Naive thymus-derived CD8-positive, alpha-beta T cell (primary cell): ENCODE measurements at regions not wholly inside any gene's neighbourhood (a gene's known extent, or its start where the extent isn't known, plus 50 kb on each side); places are given as distances from the start of the nearest gene placed in this dataset.
"Not testable (repeated sequence)": the region's sequence is repeated elsewhere in the genome, so short reads cannot be mapped to it uniquely, and the experiment has no call there.

Experiments used
- ATAC-seq, 2 donors: fragments of 150-1000 bp; cut with Tn5 transposase in 1 of 2; sonication (Bioruptor Pico), chemical (Tn5 transposase) in 1 of 2; 1 replicate in 1 of 2; 2 replicates in 1 of 2; pipeline ENCODE4 v1.10.0; 2021; ENCODE audit warnings: mild to moderate bottlenecking in 2 of 2, moderate library complexity in 2 of 2
- POLR2A ChIA-PET: fragments of 350-600 bp; sonication (Branson Sonifier 250); formaldehyde crosslinking; loops from one replicate; lab custom pipeline; 2021; ENCODE audit warnings: antibody characterized with exemption; lab: Charles Lee
- DNase-seq, 10 donors: peaks; one replicate each; pipeline versions ENCODE4 v3.0.0 to v3.0.0-alpha.2; 2020 to 2022
- H3K27ac Mint-ChIP-seq, 10 donors: one replicate each; pipeline ENCODE4 v1.8.0; 2020 to 2022; ENCODE audit warnings: mild to moderate bottlenecking in 10 of 10, mixed read lengths in 10 of 10, moderate library complexity in 4 of 10, inconsistent platforms in 1 of 10
- H3K27me3 Mint-ChIP-seq, 5 donors: one replicate each; pipeline ENCODE4 v1.8.0; 2021 to 2022; ENCODE audit warnings: mixed read lengths in 5 of 5
- H3K36me3 Mint-ChIP-seq, 3 donors: one replicate each; pipeline ENCODE4 v1.8.0; 2020 to 2022; ENCODE audit warnings: mixed read lengths in 3 of 3, mild to moderate bottlenecking in 2 of 3, inconsistent platforms in 1 of 3
- H3K4me1 Mint-ChIP-seq, 4 donors: one replicate each; pipeline ENCODE4 v1.8.0; 2021 to 2022; ENCODE audit warnings: mixed read lengths in 4 of 4
- H3K4me3 Mint-ChIP-seq, 10 donors: one replicate each; pipeline ENCODE4 v1.8.0; 2020 to 2022; ENCODE audit warnings: mild to moderate bottlenecking in 10 of 10, mixed read lengths in 10 of 10, moderate library complexity in 6 of 10, inconsistent platforms in 1 of 10
- H3K9me3 Mint-ChIP-seq, 9 donors: one replicate each; pipeline ENCODE4 v1.8.0; 2020 to 2022; ENCODE audit warnings: mixed read lengths in 9 of 9, mild to moderate bottlenecking in 3 of 9, inconsistent platforms in 1 of 9, moderate library complexity in 1 of 9

DNA sequence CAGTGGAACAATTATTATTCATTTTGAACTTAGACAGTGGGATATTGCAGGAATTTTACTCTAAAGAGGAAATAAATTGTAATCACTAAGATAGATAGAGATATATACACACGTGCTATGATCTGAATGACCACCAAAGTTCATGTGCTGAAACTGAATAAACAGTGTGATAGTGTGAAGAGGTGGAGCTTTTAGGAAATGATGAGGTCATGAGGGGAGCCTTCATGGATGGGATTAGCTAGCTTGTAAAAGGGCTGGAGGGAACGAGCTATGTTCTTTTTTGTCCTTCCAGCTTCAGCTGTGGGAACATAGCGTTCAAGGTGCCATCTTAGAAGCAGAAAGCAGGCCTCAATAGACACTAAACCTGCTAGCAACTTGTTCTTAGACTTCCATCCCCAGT is 191.5 kb upstream of the LRIG3 start:
- no peak for DNase-seq
- H3K9me3 Mint-ChIP-seq: no peaks in the 10 kb centered on the region
- H3K36me3 Mint-ChIP-seq: no peaks in the 10 kb centered on the region
- POLR2A ChIA-PET: no interaction called here
- peaks cover 0 to 2% (median 0%) of the 10 kb centered on the region in 5 donors for H3K27me3 Mint-ChIP-seq
- no peak overlapping the region for H3K27ac Mint-ChIP-seq
- no peak for ATAC-seq
- H3K4me3 Mint-ChIP-seq: no peak overlapping the region
- no peaks in the 10 kb centered on the region for H3K4me1 Mint-ChIP-seq

DNA sequence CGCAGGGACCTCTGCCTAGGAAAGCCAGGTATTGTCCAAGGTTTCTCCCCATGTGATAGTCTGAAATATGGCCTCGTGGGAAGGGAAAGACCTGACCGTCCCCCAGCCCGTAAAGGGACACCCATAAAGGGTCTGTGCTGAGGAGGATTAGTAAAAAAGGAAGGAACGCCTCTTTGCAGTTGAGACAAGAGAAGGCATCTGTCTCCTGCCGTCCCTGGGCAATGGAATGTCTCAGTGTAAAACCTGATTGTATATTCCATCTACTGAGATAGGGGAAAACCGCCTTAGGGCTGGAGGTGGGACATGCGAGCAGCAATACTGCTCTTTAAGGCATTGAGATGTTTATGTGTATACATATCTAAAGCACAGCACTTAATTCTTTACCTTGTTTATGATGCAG is 188.2 kb upstream of the LRIG3 start:
- ATAC-seq, H3K27me3 Mint-ChIP-seq, DNase-seq, H3K9me3 Mint-ChIP-seq, H3K4me3 Mint-ChIP-seq, POLR2A ChIA-PET, H3K36me3 Mint-ChIP-seq, H3K4me1 Mint-ChIP-seq: not testable (repeated sequence)
- H3K27ac Mint-ChIP-seq: peak overlapping the region in 1 of 10 donors; percentile 32

DNA sequence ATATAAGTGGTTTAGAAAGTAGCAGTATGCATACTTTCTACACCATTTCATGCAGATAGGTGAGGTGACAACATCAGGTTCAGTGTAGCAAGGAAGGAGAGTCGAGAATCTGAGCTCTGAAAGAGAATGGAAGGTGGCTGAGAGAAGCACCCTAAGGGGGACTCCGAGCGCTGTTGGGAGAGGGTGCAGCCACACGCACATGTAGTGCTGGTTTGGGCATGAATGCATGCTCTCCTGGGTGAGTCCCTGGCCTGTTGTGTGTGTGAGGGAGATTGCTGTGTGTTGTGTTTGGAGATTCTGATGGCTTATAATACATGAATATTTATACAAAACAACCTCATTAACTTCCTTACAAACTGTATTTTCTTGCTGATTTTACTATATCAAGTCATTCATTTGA is 180.3 kb upstream of the LRIG3 start:
- POLR2A ChIA-PET: no interaction called here
- Mint-ChIP-seq H3K27ac (no peak overlapping the region), H3K9me3 (peaks cover 0 to 6% (median 0%) of the 10 kb centered on the region in 9 donors), H3K4me1 (no peaks in the 10 kb centered on the region), H3K27me3 (no peaks in the 10 kb centered on the region), H3K36me3 (no peaks in the 10 kb centered on the region), H3K4me3 (no peak overlapping the region)
- no peak for DNase-seq
- ATAC-seq: no peak

DNA sequence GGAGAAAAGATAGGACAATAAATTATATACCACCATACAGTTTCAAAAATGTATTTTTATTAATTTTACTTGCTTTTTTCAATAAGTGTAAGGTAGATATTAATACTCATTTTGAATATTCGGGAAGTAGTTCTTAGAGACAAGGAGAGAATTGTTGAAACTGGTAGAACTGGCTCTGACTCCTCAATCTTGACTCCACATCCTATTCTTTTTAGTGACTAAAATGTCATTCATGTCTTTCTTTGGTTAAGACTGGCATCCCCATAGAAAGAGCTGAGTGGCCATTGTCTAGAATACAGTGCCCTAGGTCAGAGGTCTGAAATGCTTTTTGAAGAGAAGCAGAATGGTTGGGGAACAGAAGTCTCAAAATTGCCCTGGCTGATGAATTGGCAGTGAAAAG is 177.6 kb upstream of the LRIG3 start:
- POLR2A ChIA-PET: no interaction called here
- H3K9me3 Mint-ChIP-seq: peaks cover 0 to 6% (median 0%) of the 10 kb centered on the region in 9 donors
- no peak for ATAC-seq
- no peak overlapping the region for H3K27ac Mint-ChIP-seq
- peaks cover 0 to 10% (median 4%) of the 10 kb centered on the region in 5 donors for H3K27me3 Mint-ChIP-seq
- no peak for DNase-seq
- H3K36me3 Mint-ChIP-seq: no peaks in the 10 kb centered on the region
- H3K4me1 Mint-ChIP-seq: no peaks in the 10 kb centered on the region
- H3K4me3 Mint-ChIP-seq: no peak overlapping the region

DNA sequence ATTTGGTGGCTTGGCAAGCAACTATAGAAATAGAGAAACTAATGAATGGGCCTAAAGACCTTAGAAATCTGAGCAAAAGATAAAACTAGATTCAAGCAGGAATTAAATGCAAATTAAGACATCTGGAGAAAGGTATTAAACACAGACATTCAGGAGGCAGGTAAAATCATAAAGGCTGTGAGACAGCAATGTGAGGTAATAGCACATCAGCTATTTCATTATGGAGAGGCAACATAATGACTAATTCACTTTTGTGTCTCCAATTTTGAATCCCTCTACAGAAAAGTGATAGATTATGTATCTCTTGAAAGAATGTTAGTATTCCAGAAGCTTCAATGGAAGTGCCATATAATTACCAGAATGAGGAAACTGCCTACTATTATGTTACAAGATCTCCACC is 175.9 kb upstream of the LRIG3 start:
- DNase-seq (no peak), ATAC-seq (no peak)
- peaks cover 0 to 10% (median 4%) of the 10 kb centered on the region in 5 donors for H3K27me3 Mint-ChIP-seq
- H3K4me3 Mint-ChIP-seq: no peak overlapping the region
- no peak overlapping the region for H3K27ac Mint-ChIP-seq
- no peaks in the 10 kb centered on the region for H3K36me3 Mint-ChIP-seq
- H3K4me1 Mint-ChIP-seq: no peaks in the 10 kb centered on the region
- peaks cover 0 to 2% (median 0%) of the 10 kb centered on the region in 9 donors for H3K9me3 Mint-ChIP-seq
- POLR2A ChIA-PET: no interaction called here

DNA sequence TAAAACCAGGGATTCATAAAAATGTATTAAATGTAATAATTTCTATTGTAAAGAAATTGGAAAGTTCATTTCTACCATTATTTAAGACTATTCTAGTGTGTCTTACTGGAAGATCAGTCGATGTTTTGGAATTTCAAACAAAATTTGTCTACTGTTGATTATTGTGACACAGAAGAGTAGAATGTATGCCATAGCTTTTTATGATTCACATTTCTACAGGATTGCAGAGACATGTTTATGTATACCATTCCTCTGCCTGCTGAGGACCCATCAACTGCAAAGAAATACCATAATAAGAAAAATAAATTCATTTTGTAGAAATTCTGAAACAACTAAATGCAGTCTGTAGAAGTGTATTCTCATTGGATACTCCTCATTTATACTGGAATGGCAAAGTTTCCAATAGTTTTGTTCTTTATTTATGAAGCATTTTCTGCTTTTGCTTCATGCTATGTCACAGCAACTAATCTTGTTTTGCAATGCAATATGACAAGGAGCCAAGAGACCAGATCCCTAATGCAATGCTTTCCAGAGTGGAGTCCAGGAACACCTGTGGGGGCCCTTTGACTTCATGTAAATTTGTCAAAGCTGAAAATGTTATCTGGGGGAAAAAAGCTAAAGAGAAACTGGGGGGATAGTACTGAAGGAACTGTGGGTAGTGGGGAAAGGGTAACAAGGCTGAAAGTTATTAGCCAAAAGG is 172.9 kb upstream of the LRIG3 start:
- no peaks in the 10 kb centered on the region for H3K4me1 Mint-ChIP-seq
- H3K4me3 Mint-ChIP-seq: no peak overlapping the region
- H3K36me3 Mint-ChIP-seq: no peaks in the 10 kb centered on the region
- no peak overlapping the region for H3K27ac Mint-ChIP-seq
- ATAC-seq (no peak), DNase-seq (no peak)
- POLR2A ChIA-PET: no interaction called here
- H3K27me3 Mint-ChIP-seq: peaks cover 0 to 10% (median 4%) of the 10 kb centered on the region in 5 donors
- H3K9me3 Mint-ChIP-seq: peaks cover 0 to 3% (median 0%) of the 10 kb centered on the region in 9 donors

DNA sequence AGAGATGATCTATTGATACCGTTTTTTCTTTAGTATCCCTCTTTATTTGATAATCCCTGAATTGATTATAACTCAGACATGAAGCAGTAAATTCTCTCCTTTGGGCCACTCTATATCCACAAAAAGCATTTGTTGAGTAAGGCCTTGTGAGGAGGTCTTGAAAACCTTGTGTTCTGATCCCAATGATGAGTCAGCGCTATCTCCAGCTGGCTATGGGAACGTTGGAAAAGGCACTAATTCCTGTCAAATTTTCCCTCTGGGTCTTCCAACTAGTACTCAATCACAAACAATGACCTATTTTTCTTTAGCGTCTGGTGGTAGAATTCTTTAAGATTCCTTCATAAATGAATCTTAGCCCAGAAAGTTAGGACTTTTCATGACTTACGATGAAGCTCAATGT is 168.4 kb upstream of the LRIG3 start:
- Mint-ChIP-seq H3K4me1 (no peaks in the 10 kb centered on the region), H3K27me3 (peaks cover 0 to 10% (median 2%) of the 10 kb centered on the region in 5 donors), H3K27ac (no peak overlapping the region), H3K9me3 (peaks cover 0 to 3% (median 0%) of the 10 kb centered on the region in 9 donors), H3K36me3 (no peaks in the 10 kb centered on the region), H3K4me3 (no peak overlapping the region)
- DNase-seq (no peak), ATAC-seq (no peak)
- POLR2A ChIA-PET: no interaction called here

DNA sequence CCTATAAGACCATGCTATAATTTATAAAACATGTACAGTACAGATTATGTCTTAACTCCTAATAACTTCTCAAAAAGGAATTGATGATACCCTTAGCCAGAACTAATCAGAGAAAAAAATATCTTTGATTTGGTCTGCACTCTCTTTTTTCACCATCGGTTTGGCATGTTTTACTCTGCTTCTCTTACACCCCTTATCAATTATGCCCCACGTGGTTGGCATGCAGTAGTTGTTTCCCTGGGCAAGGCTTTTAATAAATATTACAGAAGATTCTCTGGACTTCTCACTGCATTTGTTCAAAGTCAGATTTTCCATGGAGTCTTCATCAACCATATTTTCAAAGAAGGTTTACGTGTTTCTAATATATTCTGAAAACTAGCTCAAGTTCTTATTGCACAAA is 167.4 kb upstream of the LRIG3 start:
- ATAC-seq (no peak), DNase-seq (no peak)
- Mint-ChIP-seq H3K27ac (no peak overlapping the region), H3K9me3 (peaks cover 0 to 3% (median 0%) of the 10 kb centered on the region in 9 donors), H3K27me3 (peaks cover 0 to 12% (median 2%) of the 10 kb centered on the region in 5 donors), H3K4me3 (no peak overlapping the region), H3K4me1 (no peaks in the 10 kb centered on the region), H3K36me3 (no peaks in the 10 kb centered on the region)
- POLR2A ChIA-PET: no interaction called here

DNA sequence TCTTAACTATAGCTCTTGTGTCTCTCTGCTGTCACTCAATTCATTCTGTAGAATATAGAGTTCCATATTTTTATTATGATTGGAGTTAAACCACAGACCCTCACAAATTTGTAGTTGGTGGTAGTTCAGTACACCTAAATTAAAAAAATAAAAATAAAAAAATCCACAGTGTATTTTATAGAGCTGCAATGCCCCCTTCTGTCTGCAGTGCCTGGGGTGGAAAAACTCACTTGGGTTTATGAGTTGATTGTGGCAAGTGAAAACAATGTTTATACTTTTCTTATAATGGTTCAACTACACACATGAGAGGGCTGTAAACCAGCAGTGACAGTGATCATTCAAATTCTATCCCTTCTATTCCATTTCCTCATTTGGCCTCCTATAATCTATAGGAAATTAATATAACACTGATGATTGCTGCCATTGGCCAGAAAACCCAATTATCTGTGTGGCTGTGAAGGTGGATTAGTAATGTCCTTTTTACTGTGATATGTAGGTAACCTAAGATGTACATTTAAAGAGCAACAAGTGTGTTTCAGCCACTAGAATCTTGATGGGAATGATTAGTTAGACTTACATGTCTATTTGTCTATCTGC is 166.9 kb upstream of the LRIG3 start:
- Mint-ChIP-seq H3K4me1 (no peaks in the 10 kb centered on the region), H3K36me3 (no peaks in the 10 kb centered on the region)
- POLR2A ChIA-PET: no interaction called here

DNA sequence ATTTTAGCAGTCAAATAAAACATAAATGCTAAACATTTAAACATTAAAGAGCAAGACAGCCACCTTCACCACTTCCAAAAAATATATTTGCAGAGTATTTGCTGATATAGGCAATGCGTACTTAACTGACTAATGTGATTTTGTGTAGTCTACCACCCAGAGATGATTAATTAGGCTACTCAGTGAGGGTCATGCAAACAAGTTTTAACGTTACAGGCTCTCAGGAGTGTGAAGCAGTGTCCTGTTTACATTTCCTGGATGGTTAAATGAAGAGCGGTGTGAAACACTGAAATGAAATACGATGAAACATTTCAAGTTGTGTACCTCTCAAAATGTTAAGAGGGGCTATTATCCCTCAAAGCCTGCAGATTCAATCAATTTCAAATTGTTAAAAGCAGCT is 165.8 kb upstream of the LRIG3 start:
- POLR2A ChIA-PET: no interaction called here
- H3K27ac Mint-ChIP-seq: no peak overlapping the region
- no peaks in the 10 kb centered on the region for H3K4me1 Mint-ChIP-seq
- no peak overlapping the region for H3K4me3 Mint-ChIP-seq
- DNase-seq: no peak
- no peak for ATAC-seq
- H3K9me3 Mint-ChIP-seq: peaks cover 0 to 3% (median 0%) of the 10 kb centered on the region in 9 donors
- no peaks in the 10 kb centered on the region for H3K36me3 Mint-ChIP-seq
- peaks cover 0 to 12% (median 2%) of the 10 kb centered on the region in 5 donors for H3K27me3 Mint-ChIP-seq

More for the DNA sequence above, 166.9 kb upstream of the LRIG3 start:
- H3K27ac Mint-ChIP-seq: no peak overlapping the region
- peaks cover 0 to 3% (median 0%) of the 10 kb centered on the region in 9 donors for H3K9me3 Mint-ChIP-seq
- H3K27me3 Mint-ChIP-seq: peaks cover 0 to 12% (median 2%) of the 10 kb centered on the region in 5 donors
- DNase-seq (no peak), ATAC-seq (no peak)
- H3K4me3 Mint-ChIP-seq: no peak overlapping the region

DNA sequence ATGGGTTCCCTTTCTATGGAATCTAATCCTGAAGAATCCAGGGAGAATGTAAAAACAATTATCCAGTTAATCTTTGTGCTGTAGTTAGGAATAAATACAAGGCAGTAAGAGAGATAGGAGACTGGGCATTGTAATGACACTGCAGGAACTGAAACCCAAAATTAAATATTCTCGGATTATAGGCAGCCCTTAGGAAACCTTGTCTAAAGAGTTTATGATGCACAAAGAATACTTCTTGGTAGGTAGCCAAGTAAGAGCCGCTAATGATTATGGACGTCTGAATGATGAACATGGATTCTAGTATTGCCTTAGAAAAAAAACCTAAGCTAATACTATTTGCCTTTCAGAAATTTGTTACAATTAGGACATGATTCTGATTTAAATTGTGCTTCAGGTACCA is 165.4 kb upstream of the LRIG3 start:
- DNase-seq (no peak), ATAC-seq (no peak)
- no peaks in the 10 kb centered on the region for H3K36me3 Mint-ChIP-seq
- H3K4me1 Mint-ChIP-seq: no peaks in the 10 kb centered on the region
- H3K27ac Mint-ChIP-seq: no peak overlapping the region
- POLR2A ChIA-PET: no interaction called here
- H3K9me3 Mint-ChIP-seq: peaks cover 0 to 3% (median 0%) of the 10 kb centered on the region in 9 donors
- H3K4me3 Mint-ChIP-seq: no peak overlapping the region
- peaks cover 0 to 12% (median 2%) of the 10 kb centered on the region in 5 donors for H3K27me3 Mint-ChIP-seq

DNA sequence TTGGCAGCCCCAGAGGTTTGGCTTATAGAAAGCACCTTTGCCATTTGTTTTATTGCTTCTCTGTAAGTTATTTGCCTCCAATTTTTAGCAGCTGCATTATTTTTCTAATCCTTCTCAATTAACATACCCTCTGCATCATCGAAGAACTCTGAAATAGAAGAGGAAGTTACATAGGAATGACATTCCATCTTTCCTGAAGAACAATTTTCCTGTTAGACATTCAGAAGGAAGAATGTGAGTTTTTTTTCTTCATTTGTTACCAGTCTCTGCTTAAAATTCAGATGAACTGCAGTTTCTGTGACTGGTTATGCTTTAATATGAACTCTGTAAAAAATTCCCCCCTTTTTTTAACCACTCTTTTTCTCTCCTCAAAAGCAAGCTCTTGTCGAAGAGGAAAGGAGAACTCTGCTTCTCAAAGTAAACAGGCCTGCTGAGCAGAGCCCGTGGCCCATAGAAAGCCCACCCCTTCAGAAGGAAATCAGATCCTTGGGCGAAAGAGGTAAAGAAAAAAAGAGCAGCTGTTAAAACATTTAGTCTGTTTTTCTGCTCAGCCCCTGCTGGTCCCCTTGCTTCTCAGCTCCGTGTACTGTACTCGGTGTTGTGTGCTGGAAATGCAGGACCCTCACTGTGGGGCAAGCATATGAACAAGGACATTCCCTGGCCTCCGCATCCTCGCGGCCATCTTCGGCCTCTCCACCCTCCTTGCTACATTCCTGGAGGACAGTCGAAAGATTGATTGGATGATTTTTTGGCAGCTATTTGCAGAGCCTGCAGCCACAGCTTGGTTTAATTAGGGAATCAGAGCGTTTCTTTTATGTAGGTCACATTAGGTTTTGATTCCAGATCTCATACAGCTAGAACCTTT is 164.4 kb upstream of the LRIG3 start:
- peak overlapping the region in 1 of 10 donors; percentile 31 for H3K27ac Mint-ChIP-seq
- ATAC-seq (no peak), DNase-seq (no peak)
- POLR2A ChIA-PET: no interaction called here
- H3K4me1 Mint-ChIP-seq: no peaks in the 10 kb centered on the region
- H3K4me3 Mint-ChIP-seq: no peak overlapping the region
- H3K36me3 Mint-ChIP-seq: no peaks in the 10 kb centered on the region
- H3K27me3 Mint-ChIP-seq: peaks cover 0 to 12% (median 2%) of the 10 kb centered on the region in 5 donors
- H3K9me3 Mint-ChIP-seq: peaks cover 0 to 3% (median 0%) of the 10 kb centered on the region in 9 donors

DNA sequence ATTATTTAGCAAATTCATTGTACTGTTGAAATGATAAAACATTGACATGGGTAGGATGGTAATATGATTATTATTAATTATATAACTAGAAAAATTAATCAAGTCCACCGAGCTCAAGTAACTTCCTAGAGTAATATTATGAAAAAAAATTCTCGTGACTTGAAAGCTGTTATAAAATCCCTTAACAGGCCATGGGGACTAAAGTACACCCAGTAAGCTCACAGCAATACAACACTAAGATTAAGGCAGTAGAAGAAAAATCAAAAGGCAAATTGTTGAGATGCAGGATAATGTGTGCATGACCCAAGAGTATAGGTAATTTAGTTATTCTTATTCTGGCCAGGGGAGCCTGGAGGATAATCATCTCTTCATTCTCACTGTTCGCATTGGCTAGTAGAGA is 162.6 kb upstream of the LRIG3 start:
- Mint-ChIP-seq H3K27ac (no peak overlapping the region), H3K4me1 (no peaks in the 10 kb centered on the region), H3K27me3 (peaks cover 0 to 10% (median 2%) of the 10 kb centered on the region in 5 donors), H3K4me3 (no peak overlapping the region), H3K36me3 (no peaks in the 10 kb centered on the region), H3K9me3 (peaks cover 0 to 3% (median 0%) of the 10 kb centered on the region in 9 donors)
- no peak for ATAC-seq
- no peak for DNase-seq
- POLR2A ChIA-PET: no interaction called here
